GM18507 (cell line): ENCODE measurements at regions not wholly inside any gene's neighbourhood (a gene's known extent, or its start where the extent isn't known, plus 50 kb on each side); places are given as distances from the start of the nearest gene placed in this dataset.

ENCODE experiments used
- DNase-seq: peaks from one replicate; pipeline ENCODE4 v3.0.0; 2011; ENCODE audit warnings: low read depth; ENCODE audit not compliant: insufficient read length; ENCODE audit errors: extremely low spot score
- FAIRE-seq: peaks from 2 replicates; lab custom pipeline; 2011; peaks lifted over from hg19 to GRCh38; lab: Jason Lieb, UNC

GRCh38 chr11:134794192-134794591 lies 382.1 kb upstream of the B3GAT1 start:
- FAIRE-seq (no peak), DNase-seq (no peak)

DNA sequence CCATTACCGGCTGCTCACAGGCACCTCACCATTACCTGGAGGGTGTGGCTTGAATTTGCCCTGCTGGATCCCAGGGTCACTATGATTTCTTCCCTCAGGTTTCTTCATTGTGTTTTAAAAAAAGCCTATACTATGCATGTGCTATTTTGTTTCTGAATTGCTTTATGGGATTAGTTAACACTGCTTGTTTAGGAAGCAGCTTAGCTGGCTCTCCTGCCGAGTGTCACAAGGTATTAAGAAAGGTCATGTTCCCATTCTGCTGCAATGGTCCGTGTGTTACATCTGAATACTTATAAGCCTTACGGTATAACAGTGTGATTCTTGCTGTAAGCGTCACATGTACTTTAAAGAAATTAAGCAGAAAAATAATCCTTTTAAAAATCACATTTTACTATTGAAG lies 380.6 kb upstream of the B3GAT1 start:
- no peak for FAIRE-seq
- DNase-seq: no peak

DNA sequence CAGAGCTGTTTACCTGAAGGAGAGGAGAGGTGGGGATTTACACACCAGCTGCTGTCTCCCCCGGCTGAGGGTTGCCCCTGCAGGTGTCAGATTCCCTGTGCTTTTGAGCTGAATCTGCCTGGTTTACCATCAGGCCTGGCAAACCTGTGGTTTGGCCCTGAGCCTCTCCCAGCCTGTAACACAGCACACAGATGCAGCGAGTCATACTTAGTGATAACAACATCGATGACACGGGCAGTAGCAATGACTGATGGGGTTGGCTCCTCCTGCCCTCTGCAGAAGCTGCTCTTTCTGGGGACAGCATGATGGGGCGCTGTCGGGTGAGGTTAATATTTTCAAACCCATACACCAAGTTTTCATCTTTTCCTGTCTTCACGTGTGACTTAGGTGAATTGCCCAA lies 380.0 kb upstream of the B3GAT1 start:
- FAIRE-seq (no peak), DNase-seq (no peak)

DNA sequence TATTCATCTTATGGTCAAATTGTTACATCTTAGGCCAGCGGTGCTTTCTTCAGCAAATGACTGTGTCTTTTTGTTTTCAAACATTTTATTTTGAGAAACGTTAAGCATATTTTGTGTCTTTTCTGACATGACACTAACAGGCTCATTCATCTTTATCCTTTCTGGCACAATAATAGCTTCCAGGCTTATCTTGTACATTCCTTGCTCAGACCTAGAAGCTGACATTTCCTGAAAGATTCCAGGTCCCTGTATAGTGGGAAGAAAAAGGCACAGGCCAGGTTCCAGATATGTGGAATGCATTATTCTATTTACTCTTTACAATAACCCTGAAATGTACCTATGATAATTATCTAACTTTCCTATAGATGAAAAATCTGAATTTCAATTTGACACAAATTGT lies 379.1 kb upstream of the B3GAT1 start:
- DNase-seq (no peak), FAIRE-seq (no peak)

DNA sequence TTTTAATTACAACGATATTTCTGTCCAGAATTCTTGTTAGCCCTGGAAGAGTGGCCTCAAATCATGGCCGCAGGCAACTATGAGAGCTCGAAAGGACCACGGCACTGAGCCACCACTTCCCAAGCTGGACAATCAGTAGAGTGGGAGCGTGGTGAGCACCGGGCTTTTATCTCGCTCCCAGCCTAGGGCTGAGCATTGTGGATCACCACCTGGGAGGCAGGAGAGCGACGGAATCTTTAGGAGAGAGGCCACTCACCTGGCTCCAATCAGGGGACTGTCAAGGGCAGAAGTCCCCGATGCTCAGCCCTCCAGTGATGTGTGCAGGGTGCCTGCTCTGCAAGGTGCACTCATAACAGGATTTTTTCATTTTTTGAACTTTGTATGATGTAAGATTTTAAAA lies 377.1 kb upstream of the B3GAT1 start:
- DNase-seq: no peak
- no peak for FAIRE-seq

DNA sequence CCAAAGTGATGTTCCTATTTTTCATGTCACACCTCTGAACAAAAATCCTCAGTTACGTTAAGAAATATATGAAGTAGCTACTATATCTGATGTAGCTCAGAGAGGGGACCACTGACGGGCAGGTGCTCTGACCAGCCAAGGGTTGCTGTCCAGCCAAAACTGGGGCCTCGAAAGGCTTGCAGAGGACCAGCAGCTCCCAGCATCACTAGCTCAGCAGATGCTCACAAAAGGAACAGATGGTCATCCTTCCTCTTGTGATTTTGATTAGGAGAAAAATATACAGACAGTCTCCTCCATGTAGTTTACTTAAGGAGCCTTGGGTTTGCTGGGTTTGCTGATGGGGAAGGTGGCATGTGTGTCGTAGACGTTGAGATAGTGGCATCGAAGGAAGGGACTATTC lies 374.6 kb upstream of the B3GAT1 start:
- FAIRE-seq: no peak
- DNase-seq: no peak

GRCh38 chr11:134785660-134786284 lies 373.7 kb upstream of the B3GAT1 start:
- DNase-seq (no peak), FAIRE-seq (no peak)

- FAIRE-seq (no peak), DNase-seq (no peak)
These were observed 373.0 kb upstream of the B3GAT1 start for GRCh38 chr11:134785059-134785458.

DNA sequence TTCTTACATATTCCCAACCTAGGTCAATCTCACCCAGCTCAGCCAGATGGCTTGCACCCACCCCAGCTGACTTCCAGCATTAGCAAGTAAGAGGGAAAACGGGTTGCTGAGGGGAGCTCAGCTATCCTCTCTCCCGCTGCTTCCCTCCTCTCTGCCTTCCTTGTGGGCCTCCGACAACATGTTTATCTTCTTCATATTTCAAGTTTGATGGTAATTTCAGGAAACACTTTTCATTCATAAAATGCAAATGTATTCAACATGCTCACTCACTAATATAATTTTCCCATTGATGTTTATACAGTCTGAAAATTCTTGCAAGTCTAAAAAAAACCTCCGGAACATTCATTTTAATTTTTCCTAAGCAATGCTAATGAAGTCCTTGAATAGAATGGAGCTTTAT lies 372.5 kb upstream of the B3GAT1 start:
- FAIRE-seq (no peak), DNase-seq (no peak)

GRCh38 chr11:134784046-134784445 lies 372.0 kb upstream of the B3GAT1 start:
- DNase-seq (no peak), FAIRE-seq (no peak)

DNA sequence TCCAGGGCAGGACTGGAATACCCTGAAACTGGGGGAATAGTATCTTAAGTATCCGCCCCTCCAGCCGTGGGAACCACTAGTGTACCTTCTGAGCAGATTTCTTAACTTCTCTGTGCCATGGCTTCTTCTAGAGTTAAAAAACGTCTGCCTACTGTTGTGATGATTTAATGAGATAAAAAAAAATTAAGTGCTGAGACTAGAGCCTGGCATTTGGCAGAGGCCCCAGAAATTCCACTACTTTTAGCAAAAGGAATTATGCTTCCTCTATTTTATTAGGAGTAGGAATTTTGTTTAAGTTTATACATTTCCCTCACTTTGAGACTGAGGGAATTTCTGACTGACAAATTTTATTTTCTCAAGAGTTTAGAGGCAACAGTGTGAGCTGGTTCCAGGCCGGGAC lies 371.2 kb upstream of the B3GAT1 start:
- DNase-seq (no peak), FAIRE-seq (no peak)

GRCh38 chr11:134781380-134781866 lies 369.4 kb upstream of the B3GAT1 start:
- DNase-seq (no peak), FAIRE-seq (no peak)

- no peak for DNase-seq
- no peak for FAIRE-seq
These were observed 368.6 kb upstream of the B3GAT1 start for GRCh38 chr11:134780486-134781147.

- FAIRE-seq: no peak
- DNase-seq: no peak
These were observed 367.1 kb upstream of the B3GAT1 start for GRCh38 chr11:134779179-134779578.

- FAIRE-seq (no peak), DNase-seq (no peak)
These were observed 356.4 kb upstream of the B3GAT1 start for GRCh38 chr11:134768463-134768862.

DNA sequence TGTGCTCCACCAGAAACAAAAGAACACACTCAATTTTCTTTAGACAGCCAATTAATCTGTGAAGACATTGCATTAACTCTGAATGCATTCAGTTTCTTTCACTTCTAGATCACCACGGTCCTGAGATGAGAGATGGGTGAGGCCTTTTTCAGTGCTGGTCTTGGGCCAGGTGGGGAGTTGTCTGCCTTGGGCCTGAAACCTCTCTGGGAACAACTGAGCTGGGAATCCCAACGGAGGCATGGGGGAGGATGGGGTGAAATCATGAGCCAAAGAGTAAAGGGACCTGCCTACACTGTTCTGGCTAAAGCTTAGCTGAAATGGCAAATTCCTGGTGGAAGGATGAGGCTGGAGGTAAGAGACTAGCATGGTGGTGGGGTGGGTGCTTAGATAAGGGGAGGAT lies 353.5 kb upstream of the B3GAT1 start:
- no peak for DNase-seq
- no peak for FAIRE-seq

- no peak for FAIRE-seq
These were observed 352.9 kb upstream of the B3GAT1 start for GRCh38 chr11:134764966-134765365.

GRCh38 chr11:134764367-134764766 lies 352.3 kb upstream of the B3GAT1 start:
- DNase-seq (no peak), FAIRE-seq (no peak)

More at GRCh38 chr11:134764966-134765365, 352.9 kb upstream of the B3GAT1 start:
- DNase-seq: no peak

DNA sequence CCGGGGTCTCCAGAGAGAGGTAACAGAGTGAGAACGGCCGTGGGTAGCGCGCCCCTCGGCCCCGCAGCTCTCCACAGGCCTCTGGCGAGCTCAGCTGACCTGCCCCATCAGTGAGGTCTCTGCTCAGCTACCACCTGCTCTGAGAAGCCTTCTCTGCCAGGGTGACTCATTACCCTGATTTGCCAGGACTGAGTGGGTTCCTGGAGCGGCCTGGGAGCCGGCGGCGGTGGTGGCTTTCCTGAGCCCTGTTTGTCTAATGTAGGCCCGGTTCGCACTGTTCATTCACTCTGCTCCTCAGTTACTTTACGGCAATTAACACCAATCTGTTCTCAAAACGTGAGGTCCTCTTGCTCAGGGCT lies 351.0 kb upstream of the B3GAT1 start:
- FAIRE-seq (no peak), DNase-seq (no peak)

- DNase-seq (no peak), FAIRE-seq (no peak)
These were observed 350.4 kb upstream of the B3GAT1 start for GRCh38 chr11:134762248-134763029.

GRCh38 chr11:134761926-134762247 lies 349.8 kb upstream of the B3GAT1 start:
- FAIRE-seq: no peak
- DNase-seq: no peak
